D721Med (cell line): ENCODE measurements at regions not wholly inside any gene's neighbourhood (a gene's known extent, or its start where the extent isn't known, plus 50 kb on each side); places are given as distances from the start of the nearest gene placed in this dataset.

ENCODE experiments used
- DNase-seq: peaks from one replicate; pipeline ENCODE4 v3.0.0; 2011; ENCODE audit warnings: low spot score; ENCODE audit not compliant: insufficient read length
- FAIRE-seq: peaks from 2 replicates; lab custom pipeline; 2011; peaks lifted over from hg19 to GRCh38; lab: Jason Lieb, UNC
- TF ChIP-seq, protein P1 (sequence below): IDR thresholded peaks from 2 replicates; pipeline ENCODE4 v1.5.1; 2012; ENCODE audit warnings: mild to moderate bottlenecking, control low read depth; ENCODE audit not compliant: insufficient read depth; ENCODE audit errors: missing control alignments

DNA sequence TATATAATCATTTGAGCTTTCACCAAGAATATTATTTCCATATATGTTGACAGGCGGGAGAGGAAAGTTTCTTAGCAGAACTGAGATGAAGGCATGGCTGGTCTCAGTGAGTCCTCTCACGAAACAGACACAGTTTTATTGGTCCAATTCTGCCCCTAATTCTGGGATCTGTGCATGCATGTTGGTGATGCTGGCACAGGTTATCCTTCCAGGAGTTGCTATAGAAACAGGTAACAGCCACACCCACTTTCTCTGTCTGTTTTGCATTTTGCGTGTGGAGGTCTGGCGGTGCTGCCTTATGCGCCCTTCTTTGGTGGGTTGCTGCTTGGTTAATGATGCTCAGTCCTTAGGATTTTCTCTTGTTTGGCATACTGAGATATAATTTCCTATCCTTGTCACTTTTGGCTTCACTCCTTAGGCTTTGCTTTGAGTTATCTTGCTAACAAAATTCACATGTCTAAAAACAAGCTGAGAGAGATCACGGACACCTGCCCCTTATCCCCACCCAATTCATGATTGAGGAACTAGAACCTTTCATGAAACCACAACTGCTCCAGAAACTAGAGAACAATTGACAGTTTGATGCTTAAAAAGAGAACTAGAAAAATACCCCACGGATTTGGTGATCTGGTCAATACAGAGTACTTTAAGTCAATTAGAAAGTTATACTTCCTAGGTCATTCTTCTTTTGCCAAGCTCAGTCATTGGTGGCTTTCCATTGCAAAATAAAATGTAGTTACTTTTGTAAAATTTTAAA is 189.3 kb downstream of the FAT3 start:
- TF ChIP-seq, protein P1, sequence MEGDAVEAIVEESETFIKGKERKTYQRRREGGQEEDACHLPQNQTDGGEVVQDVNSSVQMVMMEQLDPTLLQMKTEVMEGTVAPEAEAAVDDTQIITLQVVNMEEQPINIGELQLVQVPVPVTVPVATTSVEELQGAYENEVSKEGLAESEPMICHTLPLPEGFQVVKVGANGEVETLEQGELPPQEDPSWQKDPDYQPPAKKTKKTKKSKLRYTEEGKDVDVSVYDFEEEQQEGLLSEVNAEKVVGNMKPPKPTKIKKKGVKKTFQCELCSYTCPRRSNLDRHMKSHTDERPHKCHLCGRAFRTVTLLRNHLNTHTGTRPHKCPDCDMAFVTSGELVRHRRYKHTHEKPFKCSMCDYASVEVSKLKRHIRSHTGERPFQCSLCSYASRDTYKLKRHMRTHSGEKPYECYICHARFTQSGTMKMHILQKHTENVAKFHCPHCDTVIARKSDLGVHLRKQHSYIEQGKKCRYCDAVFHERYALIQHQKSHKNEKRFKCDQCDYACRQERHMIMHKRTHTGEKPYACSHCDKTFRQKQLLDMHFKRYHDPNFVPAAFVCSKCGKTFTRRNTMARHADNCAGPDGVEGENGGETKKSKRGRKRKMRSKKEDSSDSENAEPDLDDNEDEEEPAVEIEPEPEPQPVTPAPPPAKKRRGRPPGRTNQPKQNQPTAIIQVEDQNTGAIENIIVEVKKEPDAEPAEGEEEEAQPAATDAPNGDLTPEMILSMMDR = no peak
- DNase-seq (no peak), FAIRE-seq (no peak)

DNA sequence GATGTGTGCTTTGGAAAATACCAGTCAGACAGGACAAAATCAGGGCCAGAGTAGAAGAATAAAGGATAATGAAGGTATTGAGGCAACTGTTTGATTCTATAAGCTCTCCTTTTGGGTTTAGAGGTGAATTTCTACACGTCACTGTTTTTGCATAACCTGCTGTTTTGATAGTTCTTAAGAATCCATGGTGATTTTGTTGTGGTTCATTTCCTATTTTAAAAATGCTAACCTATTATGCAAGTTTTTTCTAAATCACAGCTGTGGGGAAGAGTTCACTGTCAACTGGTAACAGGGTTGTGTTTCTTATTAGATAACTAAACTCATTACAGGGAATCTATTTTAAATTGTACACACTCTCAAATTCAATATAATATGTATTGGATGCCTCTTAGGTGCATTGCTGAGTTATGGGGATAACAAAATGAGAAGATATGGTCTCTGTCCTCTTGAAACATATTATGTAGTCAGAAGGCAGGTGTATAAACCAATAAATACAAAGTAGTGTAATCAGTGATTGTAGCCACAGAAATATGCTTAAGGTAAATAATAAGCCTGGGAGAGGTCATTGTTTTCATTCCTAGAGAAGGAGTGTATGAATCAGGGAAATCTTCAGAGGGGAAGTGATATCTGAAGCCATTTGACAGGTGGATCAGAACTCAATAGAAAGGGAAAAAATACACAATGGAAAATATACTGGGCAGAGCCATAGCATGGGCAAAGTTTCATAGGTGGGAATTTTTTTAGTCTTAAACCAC is 192.5 kb downstream of the FAT3 start:
- no peak for FAIRE-seq
- DNase-seq = no peak

GRCh38 chr11:92423115-92424034 is 198.8 kb downstream of the FAT3 start:
- DNase-seq (no peak), FAIRE-seq (no peak)
- TF ChIP-seq, protein P1 = no peak

More for the DNA sequence above, 192.5 kb downstream of the FAT3 start:
- TF ChIP-seq, protein P1 = no peak

- no peak for FAIRE-seq
- TF ChIP-seq, protein P1 = no peak
- no peak for DNase-seq
Measured at GRCh38 chr11:92424281-92424680, 199.7 kb downstream of the FAT3 start.

DNA sequence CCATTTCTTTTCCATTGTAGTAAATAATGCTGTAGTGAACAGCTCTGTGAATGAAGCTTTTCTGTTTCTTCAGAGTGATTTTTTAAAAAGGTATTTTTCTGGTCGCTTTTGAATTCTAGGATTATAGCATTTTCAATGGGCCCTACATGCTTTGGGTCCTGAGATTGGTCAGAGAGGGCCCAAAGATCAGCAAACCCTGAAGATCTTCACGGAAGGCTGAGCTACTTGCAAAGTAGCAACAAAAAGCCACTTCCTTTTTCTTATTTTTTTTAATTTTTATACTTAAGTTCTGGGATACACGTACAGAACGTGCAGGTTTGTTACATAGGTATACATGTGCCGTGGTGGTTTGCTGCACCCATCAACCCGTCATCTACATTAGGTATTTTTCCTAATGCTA is 200.5 kb downstream of the FAT3 start:
- no peak for DNase-seq
- TF ChIP-seq, protein P1 = no peak

DNA sequence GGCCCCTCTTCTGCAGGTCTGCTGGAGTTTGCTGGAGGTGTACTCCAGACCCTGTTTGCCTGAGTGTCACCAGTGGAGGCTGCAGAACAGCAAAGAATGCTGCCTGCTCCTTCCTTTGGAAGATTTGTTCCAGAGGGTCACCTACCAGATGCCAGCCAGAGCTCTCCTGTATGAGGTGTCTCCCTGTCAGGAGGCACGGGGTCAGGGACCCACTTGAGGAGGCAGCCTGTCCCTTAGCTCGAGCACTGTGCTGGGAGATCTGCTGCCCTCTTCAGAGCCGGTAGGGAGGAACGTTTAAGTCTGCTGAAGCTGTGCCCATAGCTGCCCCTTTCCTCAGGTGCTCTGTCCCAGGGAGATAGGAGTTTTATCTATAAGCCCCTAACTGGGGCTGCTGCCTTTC is 207.9 kb downstream of the FAT3 start:
- DNase-seq (no peak), FAIRE-seq (no peak)
- TF ChIP-seq, protein P1 = no peak

More for the DNA sequence above, 200.5 kb downstream of the FAT3 start:
- no peak for FAIRE-seq
